WERI-Rb-1 (cell line): ENCODE measurements at regions not wholly inside any gene's neighbourhood (a gene's known extent, or its start where the extent isn't known, plus 50 kb on each side); places are given as distances from the start of the nearest gene placed in this dataset.

ENCODE experiments used
- DNase-seq: peaks from one replicate; pipeline ENCODE4 v3.0.0-alpha.2; 2020
- H3K27ac ChIP-seq: fragments of 250-450 bp; sonication (Bioruptor Pico); 2 replicates; pipeline ENCODE4 v1.5.1; 2020; ENCODE audit warnings: mild to moderate bottlenecking, moderate library complexity
- H3K27me3 ChIP-seq: fragments of 250-450 bp; sonication (Bioruptor Pico); 2 replicates; pipeline ENCODE4 v1.5.1; 2021; ENCODE audit warnings: mild to moderate bottlenecking, low read depth, moderate library complexity; ENCODE audit not compliant: insufficient read depth, severe bottlenecking
- H3K36me3 ChIP-seq: fragments of 250-450 bp; sonication (Bioruptor Pico); 2 replicates; pipeline ENCODE4 v1.5.1; 2020; ENCODE audit warnings: mild to moderate bottlenecking, moderate library complexity
- H3K4me3 ChIP-seq: 2 replicates; pipeline ENCODE4 v1.5.1; 2011; ENCODE audit warnings: low read depth, mild to moderate bottlenecking, control low read depth, low read length
- H3K9me3 ChIP-seq: fragments of 250-450 bp; sonication (Bioruptor Pico); 2 replicates; pipeline ENCODE4 v1.5.1; 2021; ENCODE audit warnings: mild to moderate bottlenecking, moderate library complexity; ENCODE audit not compliant: severe bottlenecking
- CTCF ChIP-seq: IDR thresholded peaks from 2 replicates; pipeline ENCODE4 v1.5.1; 2011; ENCODE audit warnings: low read depth, mild to moderate bottlenecking, control low read depth, inconsistent platforms, low read length

- Histone ChIP-seq H3K9me3 (peaks cover 6% of the 10 kb centered on the region), H3K36me3 (no peaks in the 10 kb centered on the region), H3K27me3 (no peaks in the 10 kb centered on the region), H3K27ac (no peak overlapping the region), H3K4me3 (no peak overlapping the region)
- TF ChIP-seq CTCF = no peak
- no peak for DNase-seq
Measured at GRCh38 chr12:45582986-45583659, 146.4 kb upstream of the ARID2 start.

- Histone ChIP-seq H3K36me3 (no peaks in the 10 kb centered on the region), H3K9me3 (peaks cover 6% of the 10 kb centered on the region), H3K27me3 (no peaks in the 10 kb centered on the region), H3K27ac (no peak overlapping the region), H3K4me3 (no peak overlapping the region)
- TF ChIP-seq CTCF = no peak
- DNase-seq = no peak
Measured at GRCh38 chr12:45584336-45584735, 145.2 kb upstream of the ARID2 start.

- Histone ChIP-seq H3K9me3 (peaks cover 6% of the 10 kb centered on the region), H3K36me3 (no peaks in the 10 kb centered on the region), H3K4me3 (no peak overlapping the region), H3K27me3 (no peaks in the 10 kb centered on the region), H3K27ac (no peak overlapping the region)
- no peak for DNase-seq
- TF ChIP-seq CTCF = no peak
Measured at GRCh38 chr12:45585522-45586230, 143.8 kb upstream of the ARID2 start.

GRCh38 chr12:45586486-45586885 is 143.0 kb upstream of the ARID2 start:
- Histone ChIP-seq H3K27me3 (no peaks in the 10 kb centered on the region), H3K36me3 (no peaks in the 10 kb centered on the region), H3K9me3 (peaks cover 6% of the 10 kb centered on the region), H3K4me3 (no peak overlapping the region), H3K27ac (no peak overlapping the region)
- no peak for DNase-seq
- no peak for TF ChIP-seq CTCF

- H3K27me3 ChIP-seq = no peaks in the 10 kb centered on the region
- H3K27ac ChIP-seq = no peak overlapping the region
- H3K4me3 ChIP-seq = no peak overlapping the region
- H3K9me3 ChIP-seq = peaks cover 6% of the 10 kb centered on the region
- no peaks in the 10 kb centered on the region for H3K36me3 ChIP-seq
- TF ChIP-seq CTCF = no peak
- no peak for DNase-seq
Measured at GRCh38 chr12:45587012-45587411, 142.5 kb upstream of the ARID2 start.
